ENCODE measurements at regions not wholly inside any gene's neighbourhood (a gene's known extent, or its start where the extent isn't known, plus 50 kb on each side); places are given as distances from the start of the nearest gene placed in this dataset.

GRCh38 chr14:85399186-85399585 is 130.8 kb upstream of the FLRT2 start:
- TF ChIP-seq MXI1 (conservative IDR thresholded peaks at IDR 0.05; ENCODE audit: poor library complexity, severe bottlenecking) (no peak), SMC3 (conservative IDR thresholded peaks at IDR 0.05; ENCODE audit: poor library complexity) (no peak), EZH2 (IDR thresholded peaks at IDR 0.05; ENCODE audit: borderline replicate concordance, insufficient read depth, low read length, poor library complexity, severe bottlenecking) (no peak)
- Histone ChIP-seq H3K27me3 (ENCODE audit: insufficient read depth, low read depth, low read length) (no peaks in the 10 kb centered on the region), H3K9me3 (ENCODE audit: low read length) (no peaks in the 10 kb centered on the region), H2AFZ (ENCODE audit: low read depth, low read length) (no peak overlapping the region), H3K9me2 (ENCODE audit: insufficient read depth, low read length) (no peaks in the 10 kb centered on the region), H3K9ac (ENCODE audit: low read length) (no peak overlapping the region), H4K20me1 (ENCODE audit: insufficient read depth) (no peaks in the 10 kb centered on the region), H3K79me2 (replicated peaks; ENCODE audit: insufficient read depth, low read length) (no peaks in the 10 kb centered on the region), H3F3A (ENCODE audit: insufficient read depth, low read length, poor library complexity, severe bottlenecking) (no peaks in the 10 kb centered on the region), H3K27ac (ENCODE audit: low read length) (no peak overlapping the region), H3K4me3 (ENCODE audit: low read length) (no peak overlapping the region), H3K36me3 (ENCODE audit: insufficient read depth, low read length) (no peaks in the 10 kb centered on the region), H3K4me2 (ENCODE audit: low read length) (no peak overlapping the region)

GRCh38 chr14:85400678-85401077 is 129.3 kb upstream of the FLRT2 start:
- no peaks in the 10 kb centered on the region for H3K9me2 ChIP-seq (ENCODE audit: insufficient read depth, low read length)
- H3K27ac ChIP-seq (ENCODE audit: low read length), result no peak overlapping the region
- no peaks in the 10 kb centered on the region for H3K27me3 ChIP-seq (ENCODE audit: insufficient read depth, low read depth, low read length)
- TF ChIP-seq EP300 (conservative IDR thresholded peaks at IDR 0.05; ENCODE audit: poor library complexity, severe bottlenecking) (no peak), MXI1 (conservative IDR thresholded peaks at IDR 0.05; ENCODE audit: poor library complexity, severe bottlenecking) (no peak), POLR2AphosphoS5 (IDR thresholded peaks at IDR 0.05) (no peak), TAF1 (IDR thresholded peaks at IDR 0.05; ENCODE audit: low read depth) (no peak), EZH2 (IDR thresholded peaks at IDR 0.05; ENCODE audit: borderline replicate concordance, insufficient read depth, low read length, poor library complexity, severe bottlenecking) (no peak), SMC3 (conservative IDR thresholded peaks at IDR 0.05; ENCODE audit: poor library complexity) (no peak), RAD21 (conservative IDR thresholded peaks at IDR 0.05) (no peak)
- TF ChIP-seq, protein P1, sequence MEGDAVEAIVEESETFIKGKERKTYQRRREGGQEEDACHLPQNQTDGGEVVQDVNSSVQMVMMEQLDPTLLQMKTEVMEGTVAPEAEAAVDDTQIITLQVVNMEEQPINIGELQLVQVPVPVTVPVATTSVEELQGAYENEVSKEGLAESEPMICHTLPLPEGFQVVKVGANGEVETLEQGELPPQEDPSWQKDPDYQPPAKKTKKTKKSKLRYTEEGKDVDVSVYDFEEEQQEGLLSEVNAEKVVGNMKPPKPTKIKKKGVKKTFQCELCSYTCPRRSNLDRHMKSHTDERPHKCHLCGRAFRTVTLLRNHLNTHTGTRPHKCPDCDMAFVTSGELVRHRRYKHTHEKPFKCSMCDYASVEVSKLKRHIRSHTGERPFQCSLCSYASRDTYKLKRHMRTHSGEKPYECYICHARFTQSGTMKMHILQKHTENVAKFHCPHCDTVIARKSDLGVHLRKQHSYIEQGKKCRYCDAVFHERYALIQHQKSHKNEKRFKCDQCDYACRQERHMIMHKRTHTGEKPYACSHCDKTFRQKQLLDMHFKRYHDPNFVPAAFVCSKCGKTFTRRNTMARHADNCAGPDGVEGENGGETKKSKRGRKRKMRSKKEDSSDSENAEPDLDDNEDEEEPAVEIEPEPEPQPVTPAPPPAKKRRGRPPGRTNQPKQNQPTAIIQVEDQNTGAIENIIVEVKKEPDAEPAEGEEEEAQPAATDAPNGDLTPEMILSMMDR (IDR thresholded peaks at IDR 0.05; ENCODE audit: poor library complexity, severe bottlenecking), result no peak
- TF ChIP-seq, protein P2, sequence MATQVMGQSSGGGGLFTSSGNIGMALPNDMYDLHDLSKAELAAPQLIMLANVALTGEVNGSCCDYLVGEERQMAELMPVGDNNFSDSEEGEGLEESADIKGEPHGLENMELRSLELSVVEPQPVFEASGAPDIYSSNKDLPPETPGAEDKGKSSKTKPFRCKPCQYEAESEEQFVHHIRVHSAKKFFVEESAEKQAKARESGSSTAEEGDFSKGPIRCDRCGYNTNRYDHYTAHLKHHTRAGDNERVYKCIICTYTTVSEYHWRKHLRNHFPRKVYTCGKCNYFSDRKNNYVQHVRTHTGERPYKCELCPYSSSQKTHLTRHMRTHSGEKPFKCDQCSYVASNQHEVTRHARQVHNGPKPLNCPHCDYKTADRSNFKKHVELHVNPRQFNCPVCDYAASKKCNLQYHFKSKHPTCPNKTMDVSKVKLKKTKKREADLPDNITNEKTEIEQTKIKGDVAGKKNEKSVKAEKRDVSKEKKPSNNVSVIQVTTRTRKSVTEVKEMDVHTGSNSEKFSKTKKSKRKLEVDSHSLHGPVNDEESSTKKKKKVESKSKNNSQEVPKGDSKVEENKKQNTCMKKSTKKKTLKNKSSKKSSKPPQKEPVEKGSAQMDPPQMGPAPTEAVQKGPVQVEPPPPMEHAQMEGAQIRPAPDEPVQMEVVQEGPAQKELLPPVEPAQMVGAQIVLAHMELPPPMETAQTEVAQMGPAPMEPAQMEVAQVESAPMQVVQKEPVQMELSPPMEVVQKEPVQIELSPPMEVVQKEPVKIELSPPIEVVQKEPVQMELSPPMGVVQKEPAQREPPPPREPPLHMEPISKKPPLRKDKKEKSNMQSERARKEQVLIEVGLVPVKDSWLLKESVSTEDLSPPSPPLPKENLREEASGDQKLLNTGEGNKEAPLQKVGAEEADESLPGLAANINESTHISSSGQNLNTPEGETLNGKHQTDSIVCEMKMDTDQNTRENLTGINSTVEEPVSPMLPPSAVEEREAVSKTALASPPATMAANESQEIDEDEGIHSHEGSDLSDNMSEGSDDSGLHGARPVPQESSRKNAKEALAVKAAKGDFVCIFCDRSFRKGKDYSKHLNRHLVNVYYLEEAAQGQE (IDR thresholded peaks at IDR 0.05; ENCODE audit: borderline replicate concordance), result no peak
- H3K9ac ChIP-seq (ENCODE audit: low read length), result no peak overlapping the region
- no peaks in the 10 kb centered on the region for H3F3A ChIP-seq (ENCODE audit: insufficient read depth, low read length, poor library complexity, severe bottlenecking)
- H3K79me2 ChIP-seq (replicated peaks; ENCODE audit: insufficient read depth, low read length), result no peaks in the 10 kb centered on the region
- no peak overlapping the region for H3K4me2 ChIP-seq (ENCODE audit: low read length)
- no peaks in the 10 kb centered on the region for H4K20me1 ChIP-seq (ENCODE audit: insufficient read depth)
- no peaks in the 10 kb centered on the region for H3K9me3 ChIP-seq (ENCODE audit: low read length)
- no peak overlapping the region for H2AFZ ChIP-seq (ENCODE audit: low read depth, low read length)
- no peak overlapping the region for H3K4me3 ChIP-seq (ENCODE audit: low read length)
- no peaks in the 10 kb centered on the region for H3K36me3 ChIP-seq (ENCODE audit: insufficient read depth, low read length)

DNA sequence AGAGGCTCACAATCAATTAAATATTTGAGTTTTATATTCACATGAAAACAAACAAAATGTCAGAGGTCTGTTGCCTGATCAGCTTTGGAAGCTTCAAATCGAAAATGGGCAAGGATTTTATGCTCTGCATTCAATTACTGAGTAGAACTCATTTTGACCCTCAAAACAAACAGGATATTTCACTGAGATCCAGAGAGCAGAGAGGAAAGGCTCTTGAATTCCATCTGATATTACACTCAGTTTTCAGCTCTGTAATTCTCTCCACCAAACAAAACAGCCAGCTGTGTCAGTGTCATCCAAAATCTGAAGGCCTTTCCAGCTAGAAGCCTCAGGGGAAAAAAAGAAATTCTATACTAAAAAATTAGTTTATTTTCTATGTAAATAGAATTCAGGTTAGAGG is 128.6 kb upstream of the FLRT2 start:
- Histone ChIP-seq H4K20me1 (ENCODE audit: insufficient read depth) (no peaks in the 10 kb centered on the region), H3K36me3 (ENCODE audit: insufficient read depth, low read length) (no peaks in the 10 kb centered on the region), H3K4me3 (ENCODE audit: low read length) (no peak overlapping the region), H3K79me2 (replicated peaks; ENCODE audit: insufficient read depth, low read length) (no peaks in the 10 kb centered on the region), H3K27me3 (ENCODE audit: insufficient read depth, low read depth, low read length) (no peaks in the 10 kb centered on the region), H3K27ac (ENCODE audit: low read length) (no peak overlapping the region), H3K9ac (ENCODE audit: low read length) (no peak overlapping the region), H3K9me3 (ENCODE audit: low read length) (no peaks in the 10 kb centered on the region), H3F3A (ENCODE audit: insufficient read depth, low read length, poor library complexity, severe bottlenecking) (no peaks in the 10 kb centered on the region), H3K4me2 (ENCODE audit: low read length) (no peak overlapping the region), H2AFZ (ENCODE audit: low read depth, low read length) (no peak overlapping the region), H3K9me2 (ENCODE audit: insufficient read depth, low read length) (no peaks in the 10 kb centered on the region)
- TF ChIP-seq, protein P1 (IDR thresholded peaks at IDR 0.05; ENCODE audit: poor library complexity, severe bottlenecking), result no peak
- TF ChIP-seq, protein P2 (IDR thresholded peaks at IDR 0.05; ENCODE audit: borderline replicate concordance), result no peak
- TF ChIP-seq MXI1 (conservative IDR thresholded peaks at IDR 0.05; ENCODE audit: poor library complexity, severe bottlenecking) (no peak), POLR2AphosphoS5 (IDR thresholded peaks at IDR 0.05) (no peak), EP300 (conservative IDR thresholded peaks at IDR 0.05; ENCODE audit: poor library complexity, severe bottlenecking) (no peak), SMC3 (conservative IDR thresholded peaks at IDR 0.05; ENCODE audit: poor library complexity) (no peak), EZH2 (IDR thresholded peaks at IDR 0.05; ENCODE audit: borderline replicate concordance, insufficient read depth, low read length, poor library complexity, severe bottlenecking) (no peak), RAD21 (conservative IDR thresholded peaks at IDR 0.05) (no peak), TAF1 (IDR thresholded peaks at IDR 0.05; ENCODE audit: low read depth) (no peak)
